Activated CD8-positive, alpha-beta T cell treated with anti-CD3 and anti-CD28 coated beads for 36 hours (primary cell): ENCODE measurements at regions not wholly inside any gene's neighbourhood (a gene's known extent, or its start where the extent isn't known, plus 50 kb on each side); places are given as distances from the start of the nearest gene placed in this dataset.

Experiments used
- ATAC-seq: fragments of 200-7000 bp; cut with Tn5 transposase; one replicate; pipeline ENCODE4 v1.10.0; 2021; ENCODE audit warnings: mild to moderate bottlenecking, moderate library complexity
- CTCF ChIA-PET: fragments of 350-600 bp; sonication (Branson Sonifier 250); formaldehyde crosslinking; loops from one replicate; lab custom pipeline; 2021; ENCODE audit warnings: antibody characterized with exemption; lab: Charles Lee
- POLR2A ChIA-PET: fragments of 350-600 bp; sonication (Branson Sonifier 250); formaldehyde crosslinking; loops from one replicate; lab custom pipeline; 2021; ENCODE audit warnings: antibody characterized with exemption; lab: Charles Lee
- DNase-seq: peaks from one replicate; pipeline ENCODE4 v3.0.0-alpha.2; 2020
- H3K27ac Mint-ChIP-seq: one replicate; pipeline ENCODE4 v1.8.0; 2021; ENCODE audit warnings: mild to moderate bottlenecking, mixed read lengths
- H3K27me3 Mint-ChIP-seq: one replicate; pipeline ENCODE4 v1.8.0; 2021; ENCODE audit warnings: mixed read lengths
- H3K36me3 Mint-ChIP-seq: one replicate; pipeline ENCODE4 v1.8.0; 2021; ENCODE audit warnings: low read depth, mixed read lengths
- H3K4me1 Mint-ChIP-seq: one replicate; pipeline ENCODE4 v1.8.0; 2021; ENCODE audit warnings: low read depth, mixed read lengths
- H3K4me3 Mint-ChIP-seq: one replicate; pipeline ENCODE4 v1.8.0; 2021; ENCODE audit warnings: mild to moderate bottlenecking, moderate library complexity, mixed read lengths
- H3K9me3 Mint-ChIP-seq: one replicate; pipeline ENCODE4 v1.8.0; 2021; ENCODE audit warnings: mixed read lengths
- intact Hi-C: fragments of 100-400 bp; cut with micrococcal nuclease; formaldehyde crosslinking; loops from one replicate; pipeline ENCODE4 v1.10.0; 2022
- TF ChIP-seq, protein P1 (sequence below): fragments of 200-600 bp; IDR thresholded peaks from one replicate; pipeline ENCODE4 v1.8.0; 2022; ENCODE audit warnings: antibody characterized with exemption, mild to moderate bottlenecking

DNA sequence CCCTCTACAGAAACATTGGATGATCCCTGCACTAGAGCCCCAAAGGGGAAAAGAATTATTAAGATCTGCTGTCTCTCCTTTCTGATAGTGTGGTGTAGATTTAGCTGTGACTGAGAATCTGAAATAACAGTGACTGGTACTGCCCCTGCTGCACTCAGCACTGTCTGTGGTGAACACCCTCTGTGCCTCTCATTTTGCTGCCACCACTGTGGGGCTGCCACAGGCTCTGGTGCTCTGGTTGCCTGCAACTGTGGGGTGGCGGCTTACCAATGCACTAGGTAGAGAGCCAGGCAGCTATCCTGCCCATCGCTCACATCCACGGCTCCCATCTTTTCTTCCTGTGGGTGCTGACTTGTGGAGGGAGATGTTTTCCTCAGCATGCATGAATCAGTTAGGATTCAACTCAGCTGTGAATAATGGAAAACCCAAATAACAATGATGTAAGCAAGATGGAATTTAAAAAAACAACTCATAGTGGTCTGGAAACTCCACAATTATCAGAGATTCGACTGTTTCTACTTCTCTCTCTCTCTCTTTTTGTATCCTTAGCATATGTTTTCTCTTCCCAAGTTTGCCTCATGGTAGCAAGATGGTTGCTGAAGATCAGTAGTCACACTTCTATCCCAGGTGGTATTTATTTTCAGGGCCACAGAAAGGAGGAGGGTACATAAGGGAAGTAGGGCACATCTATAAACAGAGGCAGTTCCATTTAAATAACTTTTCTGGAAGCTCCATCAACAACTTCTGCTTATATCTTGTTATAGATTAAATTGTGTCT lies 99.8 kb upstream of the DAP start:
- POLR2A ChIA-PET = no interaction called here
- CTCF ChIA-PET = interaction anchor here (0.6 kb wide), 1 partner anchor 117 kb away, joined by 3 read pairs; no protein-coding TSS in a partner anchor
- Mint-ChIP-seq H3K27ac (no peak overlapping the region), H3K27me3 (peaks cover 13% of the 10 kb centered on the region), H3K4me3 (no peak overlapping the region), H3K4me1 (no peaks in the 10 kb centered on the region), H3K36me3 (no peaks in the 10 kb centered on the region), H3K9me3 (no peaks in the 10 kb centered on the region)
- intact Hi-C loops = no loop called here
- TF ChIP-seq, protein P1, sequence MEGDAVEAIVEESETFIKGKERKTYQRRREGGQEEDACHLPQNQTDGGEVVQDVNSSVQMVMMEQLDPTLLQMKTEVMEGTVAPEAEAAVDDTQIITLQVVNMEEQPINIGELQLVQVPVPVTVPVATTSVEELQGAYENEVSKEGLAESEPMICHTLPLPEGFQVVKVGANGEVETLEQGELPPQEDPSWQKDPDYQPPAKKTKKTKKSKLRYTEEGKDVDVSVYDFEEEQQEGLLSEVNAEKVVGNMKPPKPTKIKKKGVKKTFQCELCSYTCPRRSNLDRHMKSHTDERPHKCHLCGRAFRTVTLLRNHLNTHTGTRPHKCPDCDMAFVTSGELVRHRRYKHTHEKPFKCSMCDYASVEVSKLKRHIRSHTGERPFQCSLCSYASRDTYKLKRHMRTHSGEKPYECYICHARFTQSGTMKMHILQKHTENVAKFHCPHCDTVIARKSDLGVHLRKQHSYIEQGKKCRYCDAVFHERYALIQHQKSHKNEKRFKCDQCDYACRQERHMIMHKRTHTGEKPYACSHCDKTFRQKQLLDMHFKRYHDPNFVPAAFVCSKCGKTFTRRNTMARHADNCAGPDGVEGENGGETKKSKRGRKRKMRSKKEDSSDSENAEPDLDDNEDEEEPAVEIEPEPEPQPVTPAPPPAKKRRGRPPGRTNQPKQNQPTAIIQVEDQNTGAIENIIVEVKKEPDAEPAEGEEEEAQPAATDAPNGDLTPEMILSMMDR = no peak
- ATAC-seq (no peak), DNase-seq (no peak)

- H3K36me3 Mint-ChIP-seq = no peaks in the 10 kb centered on the region
- peaks cover 13% of the 10 kb centered on the region for H3K27me3 Mint-ChIP-seq
- DNase-seq (no peak), ATAC-seq (no peak)
- intact Hi-C loops = no loop called here
- no peaks in the 10 kb centered on the region for H3K9me3 Mint-ChIP-seq
- ChIA-PET POLR2A (no interaction called here), CTCF (no interaction called here)
- no peak overlapping the region for H3K27ac Mint-ChIP-seq
- no peaks in the 10 kb centered on the region for H3K4me1 Mint-ChIP-seq
- TF ChIP-seq, protein P1 = no peak
- H3K4me3 Mint-ChIP-seq = no peak overlapping the region
Measured at GRCh38 chr5:10860196-10860543, 99.1 kb upstream of the DAP start.

GRCh38 chr5:10859393-10860195 lies 98.6 kb upstream of the DAP start:
- no peaks in the 10 kb centered on the region for H3K9me3 Mint-ChIP-seq
- ChIA-PET POLR2A (no interaction called here), CTCF (no interaction called here)

DNA sequence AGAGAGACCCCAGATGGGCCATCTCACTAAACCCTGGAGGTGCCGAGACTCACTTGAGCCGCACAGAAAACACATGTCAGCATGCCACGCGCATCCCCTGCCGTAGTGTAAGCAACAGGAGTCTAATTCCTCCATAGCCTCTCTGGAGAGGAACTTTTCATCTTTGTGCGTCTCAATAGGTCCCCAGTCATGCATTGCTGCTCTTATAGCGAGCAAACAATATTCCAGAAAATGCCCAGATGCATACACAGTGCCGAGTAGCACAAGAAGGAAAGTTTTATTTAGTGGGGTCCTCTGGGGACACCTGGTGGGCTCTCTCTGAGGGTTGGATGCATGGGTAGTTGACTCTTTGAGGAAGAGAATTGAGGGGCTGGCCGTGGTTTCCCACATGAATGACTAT lies 97.9 kb upstream of the DAP start:
- H3K9me3 Mint-ChIP-seq = no peaks in the 10 kb centered on the region
- H3K4me1 Mint-ChIP-seq = no peaks in the 10 kb centered on the region
- TF ChIP-seq, protein P1 = no peak
- no peak for DNase-seq
- no peaks in the 10 kb centered on the region for H3K36me3 Mint-ChIP-seq
- H3K27me3 Mint-ChIP-seq = peaks cover 13% of the 10 kb centered on the region
- no peak overlapping the region for H3K27ac Mint-ChIP-seq
- ChIA-PET POLR2A (no interaction called here), CTCF (no interaction called here)
- no peak for ATAC-seq
- H3K4me3 Mint-ChIP-seq = no peak overlapping the region
- intact Hi-C loops = no loop called here

More at GRCh38 chr5:10859393-10860195, 98.6 kb upstream of the DAP start:
- H3K4me3 Mint-ChIP-seq = no peak overlapping the region
- H3K4me1 Mint-ChIP-seq = no peaks in the 10 kb centered on the region
- peaks cover 13% of the 10 kb centered on the region for H3K27me3 Mint-ChIP-seq
- H3K36me3 Mint-ChIP-seq = no peaks in the 10 kb centered on the region
- intact Hi-C loops = no loop called here
- ATAC-seq = no peak
- no peak for DNase-seq
- TF ChIP-seq, protein P1 = no peak
- H3K27ac Mint-ChIP-seq = no peak overlapping the region

- intact Hi-C loops = no loop called here
- CTCF ChIA-PET = interaction anchor here (0.9 to 2.4 kb wide), 3 partner anchors 10 to 156 kb away, joined by 3 to 11 read pairs (median 3); no protein-coding TSS in a partner anchor
Measured at GRCh38 chr5:10858307-10858706, 97.3 kb upstream of the DAP start.

More at GRCh38 chr5:10858307-10858706, 97.3 kb upstream of the DAP start:
- TF ChIP-seq, protein P1 = no peak
- ATAC-seq (no peak), DNase-seq (no peak)
- POLR2A ChIA-PET = no interaction called here
- H3K4me1 Mint-ChIP-seq = no peaks in the 10 kb centered on the region
- H3K9me3 Mint-ChIP-seq = no peaks in the 10 kb centered on the region
- H3K27ac Mint-ChIP-seq = no peak overlapping the region
- H3K27me3 Mint-ChIP-seq = peaks cover 13% of the 10 kb centered on the region
- H3K4me3 Mint-ChIP-seq = no peak overlapping the region
- no peaks in the 10 kb centered on the region for H3K36me3 Mint-ChIP-seq
